Stimulated activated naive B cell treated with anti-CD40 and anti-IgM and Interleukin-4, amounts not matched to agents 10 μg/mL and 1 μg/mL and 100 μg/mL, for 72 hours (primary cell): ENCODE measurements at regions not wholly inside any gene's neighbourhood (a gene's known extent, or its start where the extent isn't known, plus 50 kb on each side); places are given as distances from the start of the nearest gene placed in this dataset.

Experiments
- ATAC-seq, 2 donors: fragments of 150-1000 bp; cut with Tn5 transposase; replicated peaks; 2 replicates each; pipeline ENCODE4 v1.10.0; 2021; ENCODE audit warnings: moderate library complexity in 1 of 2
- DNase-seq: peaks from one replicate; pipeline ENCODE4 v3.0.0; 2021
- H3K27ac Mint-ChIP-seq: one replicate; pipeline ENCODE4 v1.8.0; 2022; ENCODE audit warnings: mild to moderate bottlenecking, mixed read lengths
- H3K27me3 Mint-ChIP-seq, 2 donors: one replicate each; pipeline ENCODE4 v1.8.0; 2022; ENCODE audit warnings: mixed read lengths in 2 of 2
- H3K36me3 Mint-ChIP-seq, 2 donors: one replicate each; pipeline ENCODE4 v1.8.0; 2022; ENCODE audit warnings: mixed read lengths in 2 of 2, mild to moderate bottlenecking in 1 of 2
- H3K4me1 Mint-ChIP-seq, 2 donors: one replicate each; pipeline ENCODE4 v1.8.0; 2022; ENCODE audit warnings: mixed read lengths in 2 of 2, mild to moderate bottlenecking in 1 of 2
- H3K4me3 Mint-ChIP-seq, 2 donors: one replicate each; pipeline ENCODE4 v1.8.0; 2022; ENCODE audit warnings: mild to moderate bottlenecking in 2 of 2, mixed read lengths in 2 of 2, moderate library complexity in 1 of 2
- H3K9me3 Mint-ChIP-seq, 2 donors: one replicate each; pipeline ENCODE4 v1.8.0; 2022; ENCODE audit warnings: mixed read lengths in 2 of 2, mild to moderate bottlenecking in 1 of 2

GRCh38 chr18:43876748-43877147 is 599.5 kb upstream of the SYT4 start:
- no peak for ATAC-seq
- no peak for DNase-seq
- Mint-ChIP-seq H3K27me3 (no peaks in the 10 kb centered on the region), H3K36me3 (no peaks in the 10 kb centered on the region), H3K4me1 (no peaks in the 10 kb centered on the region), H3K27ac (no peak overlapping the region), H3K4me3 (no peak overlapping the region), H3K9me3 (peaks cover 0 to 1% of the 10 kb centered on the region in 2 donors)

- Mint-ChIP-seq H3K4me3 (no peak overlapping the region), H3K4me1 (no peaks in the 10 kb centered on the region), H3K27me3 (no peaks in the 10 kb centered on the region), H3K36me3 (no peaks in the 10 kb centered on the region), H3K27ac (no peak overlapping the region), H3K9me3 (peaks cover 0 to 1% of the 10 kb centered on the region in 2 donors)
- no peak for DNase-seq
- ATAC-seq, result no peak
These were observed 600.5 kb upstream of the SYT4 start for GRCh38 chr18:43877616-43878321.

GRCh38 chr18:43879415-43879814 is 602.1 kb upstream of the SYT4 start:
- Mint-ChIP-seq H3K9me3 (peaks cover 0 to 1% of the 10 kb centered on the region in 2 donors), H3K36me3 (no peaks in the 10 kb centered on the region), H3K27me3 (no peaks in the 10 kb centered on the region), H3K27ac (no peak overlapping the region), H3K4me3 (no peak overlapping the region), H3K4me1 (no peaks in the 10 kb centered on the region)
- no peak for DNase-seq
- ATAC-seq, result no peak

- Mint-ChIP-seq H3K36me3 (no peaks in the 10 kb centered on the region), H3K9me3 (peaks cover 0 to 1% of the 10 kb centered on the region in 2 donors), H3K27ac (no peak overlapping the region), H3K4me3 (no peak overlapping the region), H3K27me3 (no peaks in the 10 kb centered on the region), H3K4me1 (no peaks in the 10 kb centered on the region)
- DNase-seq (no peak), ATAC-seq (no peak)
These were observed 605.2 kb upstream of the SYT4 start for GRCh38 chr18:43882358-43883055.

GRCh38 chr18:43883886-43884285 is 606.6 kb upstream of the SYT4 start:
- no peak overlapping the region for H3K27ac Mint-ChIP-seq
- DNase-seq (no peak), ATAC-seq (no peak)
- H3K36me3 Mint-ChIP-seq, result no peaks in the 10 kb centered on the region
- no peaks in the 10 kb centered on the region for H3K27me3 Mint-ChIP-seq
- no peak overlapping the region for H3K4me3 Mint-ChIP-seq
- peaks cover 0 to 1% of the 10 kb centered on the region in 2 donors for H3K9me3 Mint-ChIP-seq
- H3K4me1 Mint-ChIP-seq, result no peaks in the 10 kb centered on the region

GRCh38 chr18:43886341-43886740 is 609.1 kb upstream of the SYT4 start:
- Mint-ChIP-seq H3K4me3 (no peak overlapping the region), H3K4me1 (no peaks in the 10 kb centered on the region), H3K36me3 (no peaks in the 10 kb centered on the region), H3K27ac (no peak overlapping the region), H3K27me3 (no peaks in the 10 kb centered on the region), H3K9me3 (no peaks in the 10 kb centered on the region)
- DNase-seq (no peak), ATAC-seq (no peak)

GRCh38 chr18:43887491-43887890 is 610.2 kb upstream of the SYT4 start:
- no peaks in the 10 kb centered on the region for H3K27me3 Mint-ChIP-seq
- no peak for DNase-seq
- no peaks in the 10 kb centered on the region for H3K36me3 Mint-ChIP-seq
- no peaks in the 10 kb centered on the region for H3K4me1 Mint-ChIP-seq
- no peak overlapping the region for H3K27ac Mint-ChIP-seq
- no peak for ATAC-seq
- no peak overlapping the region for H3K4me3 Mint-ChIP-seq
- H3K9me3 Mint-ChIP-seq, result no peaks in the 10 kb centered on the region

GRCh38 chr18:43888598-43888997 is 611.3 kb upstream of the SYT4 start:
- Mint-ChIP-seq H3K4me1 (no peaks in the 10 kb centered on the region), H3K27ac (no peak overlapping the region), H3K36me3 (no peaks in the 10 kb centered on the region), H3K9me3 (no peaks in the 10 kb centered on the region), H3K4me3 (no peak overlapping the region), H3K27me3 (no peaks in the 10 kb centered on the region)
- no peak for DNase-seq
- ATAC-seq, result no peak

- Mint-ChIP-seq H3K27me3 (no peaks in the 10 kb centered on the region), H3K9me3 (peaks cover 0 to 4% of the 10 kb centered on the region in 2 donors), H3K4me3 (no peak overlapping the region), H3K4me1 (no peaks in the 10 kb centered on the region), H3K27ac (no peak overlapping the region), H3K36me3 (no peaks in the 10 kb centered on the region)
- no peak for ATAC-seq
- DNase-seq, result no peak
These were observed 615.8 kb upstream of the SYT4 start for GRCh38 chr18:43893001-43893637.

GRCh38 chr18:43904209-43904837 is 627.0 kb upstream of the SYT4 start:
- H3K27ac Mint-ChIP-seq, result no peak overlapping the region
- no peaks in the 10 kb centered on the region for H3K27me3 Mint-ChIP-seq
- H3K4me1 Mint-ChIP-seq, result no peaks in the 10 kb centered on the region
- ATAC-seq (no peak), DNase-seq (no peak)
- H3K36me3 Mint-ChIP-seq, result no peaks in the 10 kb centered on the region
- peaks cover 0 to 4% of the 10 kb centered on the region in 2 donors for H3K9me3 Mint-ChIP-seq
- no peak overlapping the region for H3K4me3 Mint-ChIP-seq

GRCh38 chr18:43914018-43914417 is 636.7 kb upstream of the SYT4 start:
- Mint-ChIP-seq H3K36me3 (no peaks in the 10 kb centered on the region), H3K27me3 (no peaks in the 10 kb centered on the region), H3K4me3 (no peak overlapping the region), H3K27ac (no peak overlapping the region), H3K4me1 (no peaks in the 10 kb centered on the region), H3K9me3 (peaks cover 0 to 3% of the 10 kb centered on the region in 2 donors)
- no peak for DNase-seq
- no peak for ATAC-seq

- no peaks in the 10 kb centered on the region for H3K27me3 Mint-ChIP-seq
- ATAC-seq, result no peak
- no peak for DNase-seq
- no peaks in the 10 kb centered on the region for H3K9me3 Mint-ChIP-seq
- no peak overlapping the region for H3K27ac Mint-ChIP-seq
- H3K4me3 Mint-ChIP-seq, result no peak overlapping the region
- no peaks in the 10 kb centered on the region for H3K4me1 Mint-ChIP-seq
- H3K36me3 Mint-ChIP-seq, result no peaks in the 10 kb centered on the region
These were observed 639.7 kb upstream of the SYT4 start for GRCh38 chr18:43916984-43917383.

- Mint-ChIP-seq H3K36me3 (no peaks in the 10 kb centered on the region), H3K27ac (no peak overlapping the region), H3K4me1 (no peaks in the 10 kb centered on the region), H3K27me3 (no peaks in the 10 kb centered on the region), H3K4me3 (no peak overlapping the region), H3K9me3 (no peaks in the 10 kb centered on the region)
- ATAC-seq (no peak), DNase-seq (no peak)
These were observed 640.2 kb upstream of the SYT4 start for GRCh38 chr18:43917520-43917919.

- ATAC-seq (no peak), DNase-seq (no peak)
- Mint-ChIP-seq H3K27me3 (no peaks in the 10 kb centered on the region), H3K4me1 (no peaks in the 10 kb centered on the region), H3K27ac (no peak overlapping the region), H3K4me3 (no peak overlapping the region), H3K36me3 (no peaks in the 10 kb centered on the region), H3K9me3 (no peaks in the 10 kb centered on the region)
These were observed 642.3 kb upstream of the SYT4 start for GRCh38 chr18:43919551-43919950.

- Mint-ChIP-seq H3K27ac (no peak overlapping the region), H3K36me3 (no peaks in the 10 kb centered on the region), H3K9me3 (no peaks in the 10 kb centered on the region), H3K4me1 (no peaks in the 10 kb centered on the region), H3K4me3 (no peak overlapping the region), H3K27me3 (no peaks in the 10 kb centered on the region)
- ATAC-seq (no peak), DNase-seq (no peak)
These were observed 654.1 kb upstream of the SYT4 start for GRCh38 chr18:43931439-43931838.
